Fibroblast of villous mesenchyme (primary cell): ENCODE measurements at regions not wholly inside any gene's neighbourhood (a gene's known extent, or its start where the extent isn't known, plus 50 kb on each side); places are given as distances from the start of the nearest gene placed in this dataset.

Source experiments
- DNase-seq: peaks from one replicate; pipeline ENCODE4 v3.0.0-alpha.2; 2010; ENCODE audit warnings: low read depth
- H3K4me3 ChIP-seq: 2 replicates; pipeline ENCODE4 v1.5.1; 2011; ENCODE audit warnings: low read depth, mild to moderate bottlenecking, low read length
- CTCF ChIP-seq: IDR thresholded peaks from 2 replicates; pipeline ENCODE4 v1.5.1; 2012; ENCODE audit warnings: low read depth, mild to moderate bottlenecking, low read length; ENCODE audit not compliant: insufficient read depth

DNA sequence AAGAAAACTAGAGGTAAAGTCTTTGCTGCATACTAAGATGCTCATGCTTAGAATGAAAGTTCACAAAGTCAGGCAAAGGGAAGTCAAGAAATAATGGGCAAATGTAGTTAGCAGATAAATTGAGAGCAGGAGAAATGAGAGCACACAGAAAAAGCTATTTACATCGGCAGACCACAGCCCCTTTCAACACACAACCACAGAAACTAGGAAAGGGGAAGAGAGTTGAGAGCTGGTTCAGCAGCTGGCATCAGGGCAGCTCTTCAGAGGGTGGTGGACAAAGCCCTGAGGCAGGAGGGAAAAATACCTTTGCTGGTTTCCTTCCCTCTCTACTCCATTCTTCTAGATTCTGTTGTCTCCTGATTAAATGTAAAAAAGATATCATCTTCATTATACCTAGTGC is 95.4 kb upstream of the ANO4 start:
- DNase-seq, result no peak
- no peak for TF ChIP-seq CTCF
- H3K4me3 ChIP-seq, result no peak overlapping the region

- H3K4me3 ChIP-seq, result no peak overlapping the region
- DNase-seq, result no peak
- TF ChIP-seq CTCF, result no peak
Observed at GRCh38 chr12:100703337-100703736, 91.2 kb upstream of the ANO4 start.

GRCh38 chr12:100703868-100704267 is 90.7 kb upstream of the ANO4 start:
- H3K4me3 ChIP-seq, result no peak overlapping the region
- TF ChIP-seq CTCF, result no peak
- DNase-seq, result no peak

GRCh38 chr12:100706033-100706432 is 88.5 kb upstream of the ANO4 start:
- peak; percentile 83 for DNase-seq
- TF ChIP-seq CTCF, result no peak
- no peak overlapping the region for H3K4me3 ChIP-seq

DNA sequence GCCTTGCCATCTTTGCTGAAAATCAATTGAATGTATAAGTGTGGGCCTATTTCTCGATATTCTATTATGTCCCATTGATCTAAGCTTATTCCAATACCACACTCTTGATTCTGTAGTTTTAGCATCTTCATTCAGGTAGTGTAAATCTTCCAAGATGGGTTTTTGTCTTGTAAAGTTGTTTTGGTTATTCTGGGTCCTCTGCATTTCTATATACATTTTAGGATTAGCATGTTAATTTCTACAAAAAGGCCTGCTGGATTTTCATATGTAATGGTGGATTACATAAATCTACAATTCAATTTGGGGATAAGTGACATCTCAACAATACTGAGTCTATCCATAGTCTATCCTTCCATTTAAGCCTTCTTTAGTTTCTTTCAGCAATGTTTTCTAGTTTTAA is 86.0 kb upstream of the ANO4 start:
- DNase-seq, result no peak
- TF ChIP-seq CTCF, result no peak

GRCh38 chr12:100715976-100716944 is 78.3 kb upstream of the ANO4 start:
- peak overlapping the region; percentile 62 for H3K4me3 ChIP-seq
- TF ChIP-seq CTCF, result no peak
- no peak for DNase-seq

More for the DNA sequence above, 86.0 kb upstream of the ANO4 start:
- no peak overlapping the region for H3K4me3 ChIP-seq
